HG03342 (cell line): ENCODE measurements at regions not wholly inside any gene's neighbourhood (a gene's known extent, or its start where the extent isn't known, plus 50 kb on each side); places are given as distances from the start of the nearest gene placed in this dataset.
"Not testable (repeated sequence)": the region's sequence is repeated elsewhere in the genome, so short reads cannot be mapped to it uniquely, and the experiment has no call there.

ENCODE experiments used
- ATAC-seq: cut with Tn5 transposase; IDR thresholded peaks from one replicate; pipeline ENCODE4 v1.9.1; 2021; ENCODE audit warnings: mild to moderate bottlenecking, moderate library complexity; ENCODE audit not compliant: unreplicated experiment

DNA sequence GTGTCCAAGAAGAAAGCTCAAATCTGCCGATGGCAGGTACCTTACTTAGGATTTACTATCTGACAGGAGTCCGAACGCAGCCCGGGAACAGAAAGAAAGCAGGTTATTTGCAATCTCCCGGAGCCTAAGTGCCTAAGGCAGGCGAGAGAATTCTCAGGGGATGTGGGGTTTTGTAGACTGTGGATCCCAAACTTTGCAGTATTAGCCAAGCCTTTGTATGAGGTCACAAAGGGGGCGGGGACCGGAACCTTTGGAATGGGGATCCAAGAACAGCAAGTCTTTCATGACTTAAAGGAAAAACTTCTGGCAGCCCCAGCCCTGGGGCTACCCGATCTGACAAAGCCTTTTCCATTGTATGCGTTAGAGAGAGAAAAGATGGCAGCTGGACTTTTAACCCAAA is 80.6 kb upstream of the RUBCNL start:
- not testable (repeated sequence) for ATAC-seq

- not testable (repeated sequence) for ATAC-seq
These were observed 79.0 kb upstream of the RUBCNL start for GRCh38 chr13:46466074-46466473.

GRCh38 chr13:46463719-46464118 is 76.7 kb upstream of the RUBCNL start:
- no peak for ATAC-seq

DNA sequence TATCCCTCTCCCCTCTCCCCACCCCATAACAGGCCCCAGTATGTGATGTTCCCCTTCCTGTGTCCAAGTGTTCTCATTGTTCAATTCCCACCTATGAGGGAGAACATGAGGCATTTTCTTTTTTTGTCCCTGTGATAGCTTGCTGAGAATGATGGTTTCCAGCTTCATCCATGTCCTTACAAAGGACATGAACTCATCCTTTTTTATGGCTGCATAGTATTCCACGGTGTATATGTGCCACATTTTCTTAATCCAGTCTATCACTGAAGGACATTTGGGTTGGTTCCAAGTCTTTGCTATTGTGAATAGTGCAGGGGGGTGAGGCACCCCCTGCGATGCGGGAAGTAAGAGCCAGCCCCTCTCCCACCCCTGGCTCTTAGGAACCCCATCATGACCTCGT is 73.2 kb upstream of the RUBCNL start:
- ATAC-seq: not testable (repeated sequence)

DNA sequence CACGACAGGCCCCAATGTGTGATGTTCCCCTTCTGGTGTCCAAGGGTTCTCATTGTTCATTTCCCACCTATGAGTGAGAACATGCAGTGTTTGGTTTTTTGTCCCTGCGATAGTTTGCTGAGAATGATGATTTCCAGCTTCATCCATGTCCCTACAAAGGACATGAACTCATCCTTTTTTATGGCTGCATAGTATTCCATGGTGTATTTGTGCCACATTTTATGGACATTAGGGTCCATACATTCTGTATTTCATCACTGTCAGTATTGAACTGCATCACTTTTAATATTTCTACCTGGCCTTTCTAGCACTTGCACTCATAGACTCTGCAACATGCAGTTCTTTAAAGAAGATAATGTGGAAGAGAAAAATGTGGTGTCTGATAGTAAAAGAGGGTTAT is 70.2 kb upstream of the RUBCNL start:
- not testable (repeated sequence) for ATAC-seq

GRCh38 chr13:46455924-46456323 is 68.9 kb upstream of the RUBCNL start:
- peak; percentile 90 for ATAC-seq

GRCh38 chr13:46451145-46451544 is 64.1 kb upstream of the RUBCNL start:
- not testable (repeated sequence) for ATAC-seq

DNA sequence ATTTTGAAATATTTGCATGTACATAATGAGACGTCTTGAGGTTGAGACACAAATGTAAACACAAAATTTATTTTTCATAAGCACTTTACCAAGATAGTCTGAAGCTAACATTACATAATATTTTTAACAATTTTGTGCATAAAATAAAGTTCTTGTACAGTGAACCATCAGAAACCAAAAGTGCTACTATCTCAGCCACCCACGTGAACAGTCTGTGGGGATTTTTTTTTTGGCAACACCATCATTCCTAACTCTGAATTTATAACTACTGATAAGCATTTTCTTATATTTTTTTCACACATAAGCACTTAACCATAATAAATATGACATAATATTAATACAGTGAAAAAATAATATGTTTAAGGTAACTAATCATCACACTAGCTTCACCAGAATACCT is 62.9 kb upstream of the RUBCNL start:
- ATAC-seq: not testable (repeated sequence)

DNA sequence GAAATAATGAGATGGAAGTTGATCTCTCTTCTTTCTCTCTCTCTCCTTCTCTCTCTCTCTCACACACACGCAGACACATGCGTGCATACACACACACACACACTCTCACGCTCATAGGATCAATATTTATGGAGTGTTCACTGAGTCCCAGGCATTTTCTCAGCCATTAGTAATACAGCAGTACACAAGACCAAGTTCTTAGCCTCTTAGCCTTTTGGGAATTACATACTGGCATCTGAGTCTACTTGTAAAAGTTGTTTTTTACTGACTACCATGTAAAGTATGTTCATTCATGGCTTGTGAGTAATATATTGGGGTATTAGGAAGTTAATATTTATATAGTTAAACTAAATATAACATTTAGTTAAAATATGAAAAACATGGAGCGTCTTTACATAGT is 61.1 kb upstream of the RUBCNL start:
- ATAC-seq: not testable (repeated sequence)

- ATAC-seq: not testable (repeated sequence)
These were observed 50.9 kb upstream of the RUBCNL start for GRCh38 chr13:46437808-46438404.
